ENCODE measurements at regions not wholly inside any gene's neighbourhood (a gene's known extent, or its start where the extent isn't known, plus 50 kb on each side); places are given as distances from the start of the nearest gene placed in this dataset.

- no peak overlapping the region for H3K27ac ChIP-seq (ENCODE audit: low read depth, low read length, poor library complexity, severe bottlenecking)
- no peaks in the 10 kb centered on the region for H3K9me3 ChIP-seq (ENCODE audit: low read length)
- H4K20me1 ChIP-seq (ENCODE audit: insufficient read depth, low read length): no peaks in the 10 kb centered on the region
- no peaks in the 10 kb centered on the region for H3K36me3 ChIP-seq (ENCODE audit: insufficient read depth, low read length)
- H3K9me2 ChIP-seq (ENCODE audit: insufficient read depth, low read length): no peaks in the 10 kb centered on the region
- H3K79me2 ChIP-seq (ENCODE audit: insufficient read depth, low read depth, low read length): no peaks in the 10 kb centered on the region
- H3K4me3 ChIP-seq (ENCODE audit: low read depth, low read length, poor library complexity, severe bottlenecking): no peak overlapping the region
- TF ChIP-seq CTCF (conservative IDR thresholded peaks at IDR 0.05; ENCODE audit: low read length): no peak
- TF ChIP-seq EZH2phosphoT487 (IDR thresholded peaks at IDR 0.05; ENCODE audit: borderline replicate concordance, low read depth, low read length): no peak
- no peak overlapping the region for H3K4me2 ChIP-seq (ENCODE audit: low read length)
- ChIA-PET POLR2A (interaction anchor here (1.4 kb wide), 1 partner anchor 10 kb away, joined by 3 read pairs; no protein-coding TSS in a partner anchor), CTCF (ENCODE audit: unreplicated experiment) (no interaction called here)
- no peak for DNase-seq (ENCODE audit: low spot score)
- BruUV-seq (replicated peaks): no TSS peak
- intact Hi-C loops (cut with micrococcal nuclease; ENCODE audit: unreplicated experiment): no loop called here
- no peaks in the 10 kb centered on the region for H3K4me1 ChIP-seq (ENCODE audit: insufficient read depth, low read length, poor library complexity, severe bottlenecking)
- H2AFZ ChIP-seq (ENCODE audit: low read length): no peak overlapping the region
Observed at GRCh38 chr1:96475903-96476302, 245.7 kb upstream of the PTBP2 start.

- Histone ChIP-seq H3K79me2 (ENCODE audit: insufficient read depth, low read depth, low read length) (no peaks in the 10 kb centered on the region), H2AFZ (ENCODE audit: low read length) (no peak overlapping the region), H3K9me3 (ENCODE audit: low read length) (no peaks in the 10 kb centered on the region), H3K4me2 (ENCODE audit: low read length) (no peak overlapping the region), H3K4me3 (ENCODE audit: low read depth, low read length, poor library complexity, severe bottlenecking) (no peak overlapping the region), H4K20me1 (ENCODE audit: insufficient read depth, low read length) (no peaks in the 10 kb centered on the region), H3K9me2 (ENCODE audit: insufficient read depth, low read length) (no peaks in the 10 kb centered on the region), H3K4me1 (ENCODE audit: insufficient read depth, low read length, poor library complexity, severe bottlenecking) (no peaks in the 10 kb centered on the region), H3K27ac (ENCODE audit: low read depth, low read length, poor library complexity, severe bottlenecking) (no peak overlapping the region), H3K36me3 (ENCODE audit: insufficient read depth, low read length) (no peaks in the 10 kb centered on the region)
- CTCF ChIA-PET (ENCODE audit: unreplicated experiment): interaction anchor here (0.5 kb wide), 1 partner anchor 385 kb away, joined by 3 read pairs; no protein-coding TSS in a partner anchor
- no peak for DNase-seq (ENCODE audit: low spot score)
- intact Hi-C loops (cut with micrococcal nuclease; ENCODE audit: unreplicated experiment): no loop called here
- no TSS peak for BruUV-seq (replicated peaks)
- POLR2A ChIA-PET: no interaction called here
- TF ChIP-seq CTCF (conservative IDR thresholded peaks at IDR 0.05; ENCODE audit: low read length) (no peak), EZH2phosphoT487 (IDR thresholded peaks at IDR 0.05; ENCODE audit: borderline replicate concordance, low read depth, low read length) (no peak)
Observed at GRCh38 chr1:96478228-96478627, 243.4 kb upstream of the PTBP2 start.

GRCh38 chr1:96481409-96481808, 240.2 kb upstream of the PTBP2 start:
- no peak for DNase-seq (ENCODE audit: low spot score)
- Histone ChIP-seq H3K27ac (ENCODE audit: low read depth, low read length, poor library complexity, severe bottlenecking) (no peak overlapping the region), H3K36me3 (ENCODE audit: insufficient read depth, low read length) (no peaks in the 10 kb centered on the region), H3K4me3 (ENCODE audit: low read depth, low read length, poor library complexity, severe bottlenecking) (no peak overlapping the region), H3K79me2 (ENCODE audit: insufficient read depth, low read depth, low read length) (no peaks in the 10 kb centered on the region), H3K9me3 (ENCODE audit: low read length) (no peaks in the 10 kb centered on the region), H3K4me2 (ENCODE audit: low read length) (no peak overlapping the region), H2AFZ (ENCODE audit: low read length) (no peak overlapping the region), H3K9me2 (ENCODE audit: insufficient read depth, low read length) (no peaks in the 10 kb centered on the region), H4K20me1 (ENCODE audit: insufficient read depth, low read length) (no peaks in the 10 kb centered on the region), H3K4me1 (ENCODE audit: insufficient read depth, low read length, poor library complexity, severe bottlenecking) (no peaks in the 10 kb centered on the region)
- intact Hi-C loops (cut with micrococcal nuclease; ENCODE audit: unreplicated experiment): no loop called here
- ChIA-PET POLR2A (no interaction called here), CTCF (ENCODE audit: unreplicated experiment) (no interaction called here)
- TF ChIP-seq EZH2phosphoT487 (IDR thresholded peaks at IDR 0.05; ENCODE audit: borderline replicate concordance, low read depth, low read length): no peak
- no peak for TF ChIP-seq CTCF (conservative IDR thresholded peaks at IDR 0.05; ENCODE audit: low read length)
- BruUV-seq (replicated peaks): no TSS peak

All from OCI-LY7 (cell line).